K562 (cell line): ENCODE measurements at regions not wholly inside any gene's neighbourhood (a gene's known extent, or its start where the extent isn't known, plus 50 kb on each side); places are given as distances from the start of the nearest gene placed in this dataset.

Experiments used
- ATAC-seq: fragments of 200-7000 bp; cut with Tn5 transposase; 3 replicates; pipeline ENCODE4 v1.9.1; 2020; ENCODE audit warnings: moderate library complexity
- BruUV-seq: library from RNA; stranded (reverse); fragments of 400-500 nt; replicated peaks from 2 replicates; lab custom pipeline; 2021; lab: Mats Ljungman, UMichigan
- CTCF ChIA-PET: fragments of 300-600 bp; formaldehyde crosslinking; extraction: SDS; loops from one replicate; lab custom pipeline; 2021; ENCODE audit warnings: low intra/inter-chr PET ratio; lab: Yijun Ruan, JAX
- POLR2A ChIA-PET: fragments of 300-600, 350-650 bp; sonication (Branson Sonifier 250); formaldehyde crosslinking; extraction: SDS; loops from one replicate; lab custom pipeline; 2021; ENCODE audit warnings: antibody characterized with exemption, inconsistent platforms; lab: Yijun Ruan, JAX
- DNase-seq, 4 experiments: peaks; one replicate each; pipeline versions ENCODE4 v3.0.0 to v3.0.0-alpha.2; 2011 to 2018; ENCODE audit warnings: low spot score in 3 of 4, mixed read lengths in 3 of 4; ENCODE audit errors: extremely low read depth in 1 of 4
- FAIRE-seq: peaks from 2 replicates; lab custom pipeline; 2011; peaks lifted over from hg19 to GRCh38; lab: Jason Lieb, UNC
- H2AFZ ChIP-seq: 2 replicates; pipeline ENCODE4 v1.6.0; 2011; ENCODE audit warnings: low read depth, low read length, control low read depth, inconsistent platforms
- H3K27ac ChIP-seq: fragments of 200-600 bp; 3 replicates; pipeline ENCODE4 v1.8.0; 2011; ENCODE audit warnings: low read depth, mild to moderate bottlenecking, control low read depth, inconsistent platforms, low read length, moderate library complexity, mixed read lengths; ENCODE audit errors: extremely low read depth
- H3K27me3 ChIP-seq, 2 experiments: fragments of 300-600 bp in 1 of 2; 2 replicates in 1 of 2; 3 replicates in 1 of 2; pipeline versions ENCODE4 v1.6.0 to v1.8.0; 2011; ENCODE audit warnings: inconsistent platforms in 2 of 2, low read length in 2 of 2, mild to moderate bottlenecking in 1 of 2, mixed read lengths in 1 of 2, moderate library complexity in 1 of 2; ENCODE audit not compliant: control insufficient read depth in 2 of 2, insufficient read depth in 2 of 2
- H3K36me3 ChIP-seq: fragments of 300-600 bp; 3 replicates; pipeline ENCODE4 v1.8.0; 2011; ENCODE audit warnings: mild to moderate bottlenecking, low read length, inconsistent platforms; ENCODE audit not compliant: control insufficient read depth, insufficient read depth
- H3K4me1 ChIP-seq, 2 experiments: fragments of 200-600 bp in 1 of 2; replicated peaks in 1 of 2; 2 replicates in 1 of 2; 3 replicates in 1 of 2; pipeline versions ENCODE4 v1.5.1 to v1.8.0; 2011; ENCODE audit warnings: inconsistent platforms in 2 of 2, low read length in 2 of 2, mild to moderate bottlenecking in 1 of 2, mixed read lengths in 1 of 2, moderate library complexity in 1 of 2; ENCODE audit not compliant: control insufficient read depth in 2 of 2, insufficient read depth in 2 of 2
- H3K4me2 ChIP-seq: 2 replicates; pipeline ENCODE4 v1.6.1; 2011; ENCODE audit warnings: low read length, control low read depth, inconsistent platforms, mixed read lengths; ENCODE audit not compliant: insufficient read depth
- H3K4me3 ChIP-seq: fragments of 200-600 bp; sonication (generic), shearing (Covaris generic); 2 replicates; pipeline ENCODE4 v1.5.1; 2016; ENCODE audit warnings: control low read depth, inconsistent platforms
- H3K79me2 ChIP-seq: fragments of 200-600 bp; 3 replicates; pipeline ENCODE4 v1.8.0; 2011; ENCODE audit warnings: low read length, inconsistent platforms; ENCODE audit not compliant: control insufficient read depth, insufficient read depth
- H3K9ac ChIP-seq, 2 experiments: 2 replicates each; pipeline versions ENCODE4 v1.6.0 to v1.6.1; 2011; ENCODE audit warnings: low read depth in 2 of 2, low read length in 2 of 2, control low read depth in 1 of 2, inconsistent platforms in 1 of 2, mild to moderate bottlenecking in 1 of 2, mixed read lengths in 1 of 2; ENCODE audit not compliant: insufficient read depth in 1 of 2
- H3K9me1 ChIP-seq: one replicate; pipeline ENCODE4 v1.6.0; 2011; ENCODE audit warnings: inconsistent platforms, mild to moderate bottlenecking, low read length, moderate library complexity; ENCODE audit not compliant: control insufficient read depth, insufficient read depth
- H3K9me3 ChIP-seq: replicated peaks from 2 replicates; pipeline ENCODE4 v1.5.1; 2011; ENCODE audit warnings: low read depth, low read length, inconsistent platforms; ENCODE audit not compliant: control insufficient read depth, insufficient read depth
- H4K20me1 ChIP-seq: replicated peaks from 2 replicates; pipeline ENCODE4 v1.6.1; 2011; ENCODE audit warnings: low read length, inconsistent platforms, mixed read lengths; ENCODE audit not compliant: control insufficient read depth, insufficient read depth
- CBX5 ChIP-seq: IDR thresholded peaks from 2 replicates; pipeline ENCODE4 v1.6.1; 2014; ENCODE audit warnings: low read depth, borderline replicate concordance
- DPF2 ChIP-seq: fragments of 450-650 bp; IDR thresholded peaks from 2 replicates; pipeline ENCODE4 v1.6.1; 2016
- EP300 ChIP-seq: IDR thresholded peaks from 2 replicates; pipeline ENCODE4 v1.6.1; 2012; ENCODE audit warnings: low read length, improper control_type of control experiment
- FOXK1 ChIP-seq: sonication (generic); formaldehyde crosslinking; IDR thresholded peaks from 2 replicates; pipeline ENCODE4 v1.8.0; 2022; ENCODE audit warnings: missing genetic modification reagents, mild to moderate bottlenecking, borderline replicate concordance
- HLTF ChIP-seq: fragments of 450-650 bp; IDR thresholded peaks from 2 replicates; pipeline ENCODE4 v1.6.1; 2016
- NKRF ChIP-seq: fragments of 450-650 bp; IDR thresholded peaks from 2 replicates; pipeline ENCODE4 v1.6.1; 2016; ENCODE audit warnings: borderline replicate concordance
- PHF20 ChIP-seq: fragments of 450-650 bp; IDR thresholded peaks from 2 replicates; pipeline ENCODE4 v1.6.1; 2018; ENCODE audit not compliant: partially characterized antibody
- ZNF316 ChIP-seq: fragments of 450-650 bp; IDR thresholded peaks from 2 replicates; pipeline ENCODE4 v1.6.1; 2016
- ZNF408 ChIP-seq: fragments of 250-450 bp; sonication (Bioruptor Pico); IDR thresholded peaks from 2 replicates; pipeline ENCODE4 v1.4.0; 2020; ENCODE audit warnings: low read depth, mild to moderate bottlenecking, moderate library complexity
- WGBS: fragments of 100-300 bp; shearing (Covaris generic); methylation state at CpG from one replicate; pipeline ENCODE4 v1.1.6; 2016; ENCODE audit warnings: low coverage, mixed read lengths; ENCODE audit not compliant: insufficient coverage; ENCODE audit errors: missing lambda C conversion rate; 5-methylcytosine and 5-hydroxymethylcytosine counted together
- in situ Hi-C: fragments of 300-500 bp; cut with MboI; formaldehyde crosslinking; loops from 4 replicates; pipeline ENCODE4 v1.15.0; 2018; ENCODE audit warnings: inconsistent platforms, mixed read lengths
- intact Hi-C: fragments of 100-400 bp; cut with micrococcal nuclease; formaldehyde crosslinking; loops from 2 replicates; pipeline ENCODE4 v1.14.2; 2022
- TF ChIP-seq, protein P1 (sequence below): sonication (generic); formaldehyde crosslinking; IDR thresholded peaks from 2 replicates; pipeline ENCODE4 v1.9.0; 2022; ENCODE audit warnings: mild to moderate bottlenecking, missing genetic modification reagents

GRCh38 chr13:44219577-44220548 is 153.8 kb upstream of the SERP2 start (continued):
- TF ChIP-seq EP300 (no peak), DPF2 (no peak), ZNF408 (no peak), ZNF316 (no peak)
- TF ChIP-seq, protein P1, sequence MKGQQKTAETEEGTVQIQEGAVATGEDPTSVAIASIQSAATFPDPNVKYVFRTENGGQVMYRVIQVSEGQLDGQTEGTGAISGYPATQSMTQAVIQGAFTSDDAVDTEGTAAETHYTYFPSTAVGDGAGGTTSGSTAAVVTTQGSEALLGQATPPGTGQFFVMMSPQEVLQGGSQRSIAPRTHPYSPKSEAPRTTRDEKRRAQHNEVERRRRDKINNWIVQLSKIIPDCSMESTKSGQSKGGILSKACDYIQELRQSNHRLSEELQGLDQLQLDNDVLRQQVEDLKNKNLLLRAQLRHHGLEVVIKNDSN: no peak

DNA sequence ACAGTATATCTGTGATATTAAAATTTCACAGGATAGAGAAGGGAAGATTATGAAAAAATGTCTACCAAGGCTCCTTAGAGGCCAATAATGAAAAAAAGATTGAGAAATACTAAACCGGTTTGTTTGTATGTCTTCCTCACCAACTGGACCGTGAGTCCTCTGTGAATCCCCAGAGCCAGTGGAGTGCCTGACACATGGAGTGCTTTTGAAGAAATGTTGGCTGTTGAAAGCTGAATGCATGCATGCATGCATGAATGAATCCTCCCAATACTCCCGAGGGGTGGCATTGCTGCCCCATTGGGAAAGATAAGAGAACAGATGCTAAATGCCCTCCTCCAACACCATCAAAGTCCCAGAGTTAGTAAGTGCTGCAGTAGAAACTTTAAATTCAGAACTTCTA is 152.7 kb upstream of the SERP2 start:
- no peaks in the 10 kb centered on the region for H3K36me3 ChIP-seq
- no peak overlapping the region for H3K4me2 ChIP-seq
- no peak overlapping the region for H3K9ac ChIP-seq
- H2AFZ ChIP-seq: no peak overlapping the region
- no peaks in the 10 kb centered on the region for H3K9me1 ChIP-seq
- H3K79me2 ChIP-seq: no peaks in the 10 kb centered on the region
- no TSS peak for BruUV-seq
- no peaks in the 10 kb centered on the region for H4K20me1 ChIP-seq
- no peak overlapping the region for H3K27ac ChIP-seq
- POLR2A ChIA-PET: no interaction called here
- 0% methylated on average over 3 of the region's 3 CpGs for WGBS
- in situ Hi-C loops (no loop called here), intact Hi-C loops (no loop called here)
- H3K27me3 ChIP-seq: peaks cover 0 to 19% of the 10 kb centered on the region in 2 experiments; a peak in 3 of 5 replicates
- CTCF ChIA-PET: no interaction called here
- DNase-seq: no peak
- ATAC-seq: no peak
- FAIRE-seq: no peak
- no peak overlapping the region for H3K4me3 ChIP-seq
- H3K9me3 ChIP-seq: no peaks in the 10 kb centered on the region
- no peaks in the 10 kb centered on the region; a peak in 1 of 5 replicates for H3K4me1 ChIP-seq
- TF ChIP-seq CBX5 (no peak), NKRF (no peak), FOXK1 (no peak), PHF20 (no peak), HLTF (no peak)
